Panc1 (cell line): ENCODE measurements at regions not wholly inside any gene's neighbourhood (a gene's known extent, or its start where the extent isn't known, plus 50 kb on each side); places are given as distances from the start of the nearest gene placed in this dataset.

Source experiments
- ATAC-seq: fragments of 200-7000 bp; cut with Tn5 transposase; 2 replicates; pipeline ENCODE4 v1.9.1; 2020; ENCODE audit warnings: mild to moderate bottlenecking, moderate library complexity
- BruUV-seq: library from RNA; stranded (reverse); fragments of 400-500 nt; replicated peaks from 2 replicates; lab custom pipeline; 2021; lab: Mats Ljungman, UMichigan
- CTCF ChIA-PET: fragments of 300-600 bp; sonication (Branson Sonifier 250); formaldehyde crosslinking; loops from one replicate; lab custom pipeline; 2022; ENCODE audit warnings: antibody characterized with exemption; lab: Charles Lee
- POLR2A ChIA-PET: fragments of 300-600 bp; sonication (Branson Sonifier 250); formaldehyde crosslinking; loops from one replicate; lab custom pipeline; 2022; ENCODE audit warnings: antibody characterized with exemption; lab: Charles Lee
- DNase-seq: peaks from one replicate; pipeline ENCODE4 v3.0.0-alpha.2; 2010; ENCODE audit warnings: low read depth, low spot score
- H3K27ac ChIP-seq: 2 replicates; pipeline ENCODE4 v1.5.1; 2011; ENCODE audit warnings: mild to moderate bottlenecking, low read length, inconsistent platforms
- H3K27me3 ChIP-seq: fragments of 200-500 bp; sonication (Bioruptor generic); 2 replicates; pipeline ENCODE4 v1.6.0; 2014; ENCODE audit warnings: low read length, inconsistent platforms; ENCODE audit not compliant: control insufficient read depth, insufficient read depth
- H3K36me3 ChIP-seq: fragments of 200-500 bp; sonication (Bioruptor generic); 2 replicates; pipeline ENCODE4 v1.5.1; 2014; ENCODE audit warnings: inconsistent platforms, mild to moderate bottlenecking, low read length, moderate library complexity; ENCODE audit not compliant: control insufficient read depth, insufficient read depth
- H3K4me1 ChIP-seq: 2 replicates; pipeline ENCODE4 v1.5.1; 2011; ENCODE audit warnings: inconsistent platforms, mild to moderate bottlenecking, low read length, moderate library complexity; ENCODE audit not compliant: control insufficient read depth, insufficient read depth
- H3K4me3 ChIP-seq, 2 experiments: 2 replicates each; pipeline ENCODE4 v1.5.1; 2011 to 2012; ENCODE audit warnings: low read depth in 2 of 2, low read length in 2 of 2, mild to moderate bottlenecking in 2 of 2, inconsistent platforms in 1 of 2, moderate library complexity in 1 of 2
- H3K9me3 ChIP-seq: fragments of 200-500 bp; sonication (Bioruptor generic); 2 replicates; pipeline ENCODE4 v1.5.1; 2014; ENCODE audit warnings: low read depth, mild to moderate bottlenecking, inconsistent platforms, low read length, moderate library complexity; ENCODE audit not compliant: control insufficient read depth, insufficient read depth
- POLR2AphosphoS5 ChIP-seq: IDR thresholded peaks from 2 replicates; pipeline ENCODE4 v1.6.1; 2012; ENCODE audit warnings: mild to moderate bottlenecking, low read depth, low read length, moderate library complexity
- SIN3A ChIP-seq: IDR thresholded peaks from 2 replicates; pipeline ENCODE4 v1.6.1; 2012; ENCODE audit warnings: low read depth, mild to moderate bottlenecking, low read length, moderate library complexity, borderline replicate concordance; ENCODE audit not compliant: insufficient read depth
- TCF7L2 ChIP-seq: IDR thresholded peaks from 2 replicates; pipeline ENCODE4 v1.6.1; 2011; ENCODE audit warnings: mild to moderate bottlenecking, low read depth, low read length, inconsistent platforms
- in situ Hi-C: cut with HindIII; loops from 2 replicates; pipeline ENCODE4 v1.10.0; 2016; ENCODE audit warnings: low sequenced_read_pairs, low pct_unique_long_range_greater_than_20kb
- intact Hi-C: fragments of 100-400 bp; cut with micrococcal nuclease; formaldehyde crosslinking; loops from one replicate; pipeline ENCODE4 v1.10.0; 2022; ENCODE audit not compliant: unreplicated experiment
- TF ChIP-seq, protein P1 (sequence below): fragments of 450-650 bp; IDR thresholded peaks from 2 replicates; pipeline ENCODE4 v1.5.1; 2017; ENCODE audit warnings: mild to moderate bottlenecking
- TF ChIP-seq, protein P2 (sequence below), 2 experiments: IDR thresholded peaks; 2 replicates each; pipeline ENCODE4 v1.6.1; 2011 to 2012; ENCODE audit warnings: low read depth in 2 of 2, control low read depth in 1 of 2, low read length in 1 of 2, mild to moderate bottlenecking in 1 of 2, moderate library complexity in 1 of 2; ENCODE audit not compliant: insufficient read depth in 1 of 2

DNA sequence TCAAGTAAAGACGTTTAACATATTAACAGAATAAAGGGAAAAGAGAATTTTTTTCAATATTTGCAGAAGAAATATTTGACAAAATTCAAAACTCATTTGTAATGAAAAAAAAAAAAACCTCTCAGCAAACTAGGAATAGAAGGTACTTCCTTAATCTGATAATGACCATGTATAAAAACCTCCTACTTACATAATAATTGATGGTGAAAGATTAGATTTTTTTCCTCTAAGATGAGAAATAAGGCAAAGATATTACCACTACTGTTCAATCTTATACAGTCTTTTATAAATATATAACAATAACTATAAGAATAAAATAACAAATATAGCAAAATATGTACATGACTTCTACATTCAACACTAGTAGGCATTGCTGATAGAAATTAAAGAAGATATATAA is 424.6 kb upstream of the KLF4 start:
- ChIA-PET CTCF (no interaction called here), POLR2A (no interaction called here)

DNA sequence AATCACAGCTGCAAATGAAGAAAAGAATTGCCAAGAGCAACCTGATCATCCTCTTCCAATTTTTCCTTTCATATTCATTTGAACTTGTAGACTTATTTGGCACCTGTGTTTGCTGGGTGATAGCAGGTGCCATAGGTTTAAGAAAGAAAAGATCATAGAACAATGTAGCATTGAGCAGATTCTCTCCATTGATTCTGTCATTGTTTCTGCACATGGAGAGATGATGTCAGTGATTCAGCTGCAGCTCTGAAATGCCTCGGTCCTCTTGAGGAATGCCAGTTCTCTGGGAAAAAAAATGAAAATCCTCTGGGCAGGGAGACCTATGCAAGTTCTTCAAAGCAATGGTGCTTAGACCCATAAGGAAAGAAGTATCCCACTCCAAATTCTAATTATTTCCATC is 418.1 kb upstream of the KLF4 start:
- Histone ChIP-seq H3K27ac (no peak overlapping the region), H3K36me3 (no peaks in the 10 kb centered on the region), H3K9me3 (no peaks in the 10 kb centered on the region), H3K4me1 (no peaks in the 10 kb centered on the region), H3K27me3 (no peaks in the 10 kb centered on the region), H3K4me3 (no peak overlapping the region)
- no peak for ATAC-seq
- no TSS peak for BruUV-seq
- DNase-seq, result no peak
- in situ Hi-C loops (no loop called here), intact Hi-C loops (no loop called here)
- CTCF ChIA-PET, result no interaction called here
- POLR2A ChIA-PET, result no interaction called here
- TF ChIP-seq SIN3A (no peak), TCF7L2 (no peak), POLR2AphosphoS5 (no peak)
- TF ChIP-seq, protein P1, sequence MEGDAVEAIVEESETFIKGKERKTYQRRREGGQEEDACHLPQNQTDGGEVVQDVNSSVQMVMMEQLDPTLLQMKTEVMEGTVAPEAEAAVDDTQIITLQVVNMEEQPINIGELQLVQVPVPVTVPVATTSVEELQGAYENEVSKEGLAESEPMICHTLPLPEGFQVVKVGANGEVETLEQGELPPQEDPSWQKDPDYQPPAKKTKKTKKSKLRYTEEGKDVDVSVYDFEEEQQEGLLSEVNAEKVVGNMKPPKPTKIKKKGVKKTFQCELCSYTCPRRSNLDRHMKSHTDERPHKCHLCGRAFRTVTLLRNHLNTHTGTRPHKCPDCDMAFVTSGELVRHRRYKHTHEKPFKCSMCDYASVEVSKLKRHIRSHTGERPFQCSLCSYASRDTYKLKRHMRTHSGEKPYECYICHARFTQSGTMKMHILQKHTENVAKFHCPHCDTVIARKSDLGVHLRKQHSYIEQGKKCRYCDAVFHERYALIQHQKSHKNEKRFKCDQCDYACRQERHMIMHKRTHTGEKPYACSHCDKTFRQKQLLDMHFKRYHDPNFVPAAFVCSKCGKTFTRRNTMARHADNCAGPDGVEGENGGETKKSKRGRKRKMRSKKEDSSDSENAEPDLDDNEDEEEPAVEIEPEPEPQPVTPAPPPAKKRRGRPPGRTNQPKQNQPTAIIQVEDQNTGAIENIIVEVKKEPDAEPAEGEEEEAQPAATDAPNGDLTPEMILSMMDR, result no peak
- TF ChIP-seq, protein P2, sequence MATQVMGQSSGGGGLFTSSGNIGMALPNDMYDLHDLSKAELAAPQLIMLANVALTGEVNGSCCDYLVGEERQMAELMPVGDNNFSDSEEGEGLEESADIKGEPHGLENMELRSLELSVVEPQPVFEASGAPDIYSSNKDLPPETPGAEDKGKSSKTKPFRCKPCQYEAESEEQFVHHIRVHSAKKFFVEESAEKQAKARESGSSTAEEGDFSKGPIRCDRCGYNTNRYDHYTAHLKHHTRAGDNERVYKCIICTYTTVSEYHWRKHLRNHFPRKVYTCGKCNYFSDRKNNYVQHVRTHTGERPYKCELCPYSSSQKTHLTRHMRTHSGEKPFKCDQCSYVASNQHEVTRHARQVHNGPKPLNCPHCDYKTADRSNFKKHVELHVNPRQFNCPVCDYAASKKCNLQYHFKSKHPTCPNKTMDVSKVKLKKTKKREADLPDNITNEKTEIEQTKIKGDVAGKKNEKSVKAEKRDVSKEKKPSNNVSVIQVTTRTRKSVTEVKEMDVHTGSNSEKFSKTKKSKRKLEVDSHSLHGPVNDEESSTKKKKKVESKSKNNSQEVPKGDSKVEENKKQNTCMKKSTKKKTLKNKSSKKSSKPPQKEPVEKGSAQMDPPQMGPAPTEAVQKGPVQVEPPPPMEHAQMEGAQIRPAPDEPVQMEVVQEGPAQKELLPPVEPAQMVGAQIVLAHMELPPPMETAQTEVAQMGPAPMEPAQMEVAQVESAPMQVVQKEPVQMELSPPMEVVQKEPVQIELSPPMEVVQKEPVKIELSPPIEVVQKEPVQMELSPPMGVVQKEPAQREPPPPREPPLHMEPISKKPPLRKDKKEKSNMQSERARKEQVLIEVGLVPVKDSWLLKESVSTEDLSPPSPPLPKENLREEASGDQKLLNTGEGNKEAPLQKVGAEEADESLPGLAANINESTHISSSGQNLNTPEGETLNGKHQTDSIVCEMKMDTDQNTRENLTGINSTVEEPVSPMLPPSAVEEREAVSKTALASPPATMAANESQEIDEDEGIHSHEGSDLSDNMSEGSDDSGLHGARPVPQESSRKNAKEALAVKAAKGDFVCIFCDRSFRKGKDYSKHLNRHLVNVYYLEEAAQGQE (IDR thresholded peaks at IDR 0.05; ENCODE audit: insufficient read depth in 1 of 2, low read depth in 2 of 2, low read length in 1 of 2), result no peak

More for the DNA sequence above, 424.6 kb upstream of the KLF4 start:
- no peaks in the 10 kb centered on the region for H3K4me1 ChIP-seq
- H3K27ac ChIP-seq, result no peak overlapping the region
- no TSS peak for BruUV-seq
- DNase-seq (no peak), ATAC-seq (no peak)
- in situ Hi-C loops, result no loop called here
- H3K4me3 ChIP-seq, result no peak overlapping the region
- no peaks in the 10 kb centered on the region for H3K27me3 ChIP-seq
- H3K36me3 ChIP-seq, result no peaks in the 10 kb centered on the region
- H3K9me3 ChIP-seq, result no peaks in the 10 kb centered on the region
- no peak for TF ChIP-seq POLR2AphosphoS5
- no peak for TF ChIP-seq SIN3A
- TF ChIP-seq, protein P1, result no peak
- TF ChIP-seq, protein P2 (IDR thresholded peaks at IDR 0.05; ENCODE audit: insufficient read depth in 1 of 2, low read depth in 2 of 2, low read length in 1 of 2), result no peak
- TF ChIP-seq TCF7L2, result no peak
- intact Hi-C loops, result loop anchor here (10.0 kb wide), 1 partner anchor 61 kb away; no protein-coding TSS in a partner anchor
